ENCODE measurements at regions not wholly inside any gene's neighbourhood (a gene's known extent, or its start where the extent isn't known, plus 50 kb on each side); places are given as distances from the start of the nearest gene placed in this dataset.
A peak's percentile ranks its signal among the peaks of the same experiment; 100 is the strongest.

GRCh38 chr6:71406865-71407860 lies 118.6 kb downstream of the OGFRL1 start:
- H3K27me3 ChIP-seq, result no peaks in the 10 kb centered on the region
- no peak for DNase-seq (ENCODE audit: low spot score in 2 of 2)
- H3K36me3 ChIP-seq, result no peaks in the 10 kb centered on the region
- TF ChIP-seq POLR2AphosphoS5 (IDR thresholded peaks at IDR 0.05) (no peak), CTCF (IDR thresholded peaks at IDR 0.05) (no peak), POLR2A (IDR thresholded peaks at IDR 0.05) (no peak)
- peak overlapping the region in 1 of 2 donors; percentile 65 for H3K27ac ChIP-seq
- no peaks in the 10 kb centered on the region for H3K9me3 ChIP-seq
- intact Hi-C loops (cut with DNase I; ENCODE audit: low total_unique reads), result no loop called here
- peaks cover 0 to 6% of the 10 kb centered on the region in 2 donors for H3K4me1 ChIP-seq
- H3K4me3 ChIP-seq, result no peak overlapping the region

GRCh38 chr6:71408787-71409723 lies 120.4 kb downstream of the OGFRL1 start:
- peaks cover 0 to 6% of the 10 kb centered on the region in 2 donors for H3K4me1 ChIP-seq
- H3K9me3 ChIP-seq, result no peaks in the 10 kb centered on the region
- H3K27ac ChIP-seq, result peak overlapping the region; percentile 8 to 31
- no peaks in the 10 kb centered on the region for H3K27me3 ChIP-seq
- H3K4me3 ChIP-seq, result no peak overlapping the region
- no peaks in the 10 kb centered on the region for H3K36me3 ChIP-seq
- DNase-seq (ENCODE audit: low spot score in 2 of 2), result no peak
- intact Hi-C loops (cut with DNase I; ENCODE audit: low total_unique reads), result no loop called here
- no peak for TF ChIP-seq CTCF (IDR thresholded peaks at IDR 0.05)
- TF ChIP-seq POLR2A (IDR thresholded peaks at IDR 0.05), result no peak
- no peak for TF ChIP-seq POLR2AphosphoS5 (IDR thresholded peaks at IDR 0.05)

GRCh38 chr6:71410164-71410566 lies 121.6 kb downstream of the OGFRL1 start:
- peak overlapping the region in 1 of 2 donors; percentile 31 for H3K27ac ChIP-seq
- H3K9me3 ChIP-seq, result no peaks in the 10 kb centered on the region
- H3K27me3 ChIP-seq, result no peaks in the 10 kb centered on the region
- peaks cover 0 to 6% of the 10 kb centered on the region in 2 donors for H3K4me1 ChIP-seq
- no peaks in the 10 kb centered on the region for H3K36me3 ChIP-seq
- no peak for TF ChIP-seq POLR2A (IDR thresholded peaks at IDR 0.05)
- no peak for TF ChIP-seq POLR2AphosphoS5 (IDR thresholded peaks at IDR 0.05)
- no peak for TF ChIP-seq CTCF (IDR thresholded peaks at IDR 0.05)
- H3K4me3 ChIP-seq, result no peak overlapping the region
- intact Hi-C loops (cut with DNase I; ENCODE audit: low total_unique reads), result no loop called here
- no peak for DNase-seq (ENCODE audit: low spot score in 2 of 2)

GRCh38 chr6:71410681-71411080 lies 122.1 kb downstream of the OGFRL1 start:
- H3K36me3 ChIP-seq, result no peaks in the 10 kb centered on the region
- H3K27me3 ChIP-seq, result no peaks in the 10 kb centered on the region
- no peaks in the 10 kb centered on the region for H3K9me3 ChIP-seq
- no peak for DNase-seq (ENCODE audit: low spot score in 2 of 2)
- H3K4me1 ChIP-seq, result peaks cover 0 to 6% of the 10 kb centered on the region in 2 donors
- no peak for TF ChIP-seq POLR2A (IDR thresholded peaks at IDR 0.05)
- TF ChIP-seq CTCF (IDR thresholded peaks at IDR 0.05), result no peak
- no peak for TF ChIP-seq POLR2AphosphoS5 (IDR thresholded peaks at IDR 0.05)
- no peak overlapping the region for H3K4me3 ChIP-seq
- intact Hi-C loops (cut with DNase I; ENCODE audit: low total_unique reads), result no loop called here
- no peak overlapping the region for H3K27ac ChIP-seq

Measured in breast epithelium (tissue), 4 donors.